Left lung (tissue), 4 donors: ENCODE measurements at regions not wholly inside any gene's neighbourhood (a gene's known extent, or its start where the extent isn't known, plus 50 kb on each side); places are given as distances from the start of the nearest gene placed in this dataset.
A peak's percentile ranks its signal among the peaks of the same experiment; 100 is the strongest.

Source experiments
- ATAC-seq: fragments of 200-7000 bp; cut with Tn5 transposase; one replicate; pipeline ENCODE4 v1.9.1; 2020; ENCODE audit warnings: moderate library complexity
- DNase-seq, 4 donors: peaks; one replicate each; pipeline ENCODE4 v3.0.0-alpha.2; 2013 to 2020
- H3K27ac ChIP-seq, 2 donors: fragments of 200-600 bp; sonication (generic) in 1 of 2; one replicate each; pipeline versions ENCODE4 v1.5.0 to v1.8.0; 2020 to 2021
- H3K27me3 ChIP-seq, 2 donors: fragments of 200-600 bp; sonication (generic) in 1 of 2; one replicate each; pipeline versions ENCODE4 v1.5.0 to v1.8.0; 2020 to 2021
- H3K36me3 ChIP-seq, 2 donors: fragments of 200-600 bp; sonication (generic) in 1 of 2; one replicate each; pipeline versions ENCODE4 v1.5.0 to v1.8.0; 2020 to 2021
- H3K4me1 ChIP-seq, 2 donors: fragments of 200-600 bp; one replicate each; pipeline ENCODE4 v1.8.0; 2021
- H3K4me3 ChIP-seq, 2 donors: fragments of 200-600 bp; sonication (generic) in 1 of 2; one replicate each; pipeline versions ENCODE4 v1.5.0 to v1.8.0; 2020 to 2021; ENCODE audit warnings: mild to moderate bottlenecking in 1 of 2
- H3K9me3 ChIP-seq, 2 donors: fragments of 200-600 bp; sonication (generic) in 1 of 2; one replicate each; pipeline versions ENCODE4 v1.5.0 to v1.8.0; 2020 to 2021
- intact Hi-C, 2 donors: fragments of 100-400 bp; cut with DNase I; formaldehyde crosslinking; loops; one replicate each; pipeline versions ENCODE4 v1.11.2 to v1.14.2; 2022
- TF ChIP-seq, protein P1 (sequence below), 2 donors: fragments of 200-600 bp; sonication (generic) in 1 of 2; IDR thresholded peaks; one replicate each; pipeline versions ENCODE4 v1.5.0 to v1.8.0; 2021; ENCODE audit warnings: antibody characterized with exemption in 2 of 2
- donor health status: DM: no; HTN: yes; CAD: no.
- donor health status: DM: no; HTN: no; CAD: no.

DNA sequence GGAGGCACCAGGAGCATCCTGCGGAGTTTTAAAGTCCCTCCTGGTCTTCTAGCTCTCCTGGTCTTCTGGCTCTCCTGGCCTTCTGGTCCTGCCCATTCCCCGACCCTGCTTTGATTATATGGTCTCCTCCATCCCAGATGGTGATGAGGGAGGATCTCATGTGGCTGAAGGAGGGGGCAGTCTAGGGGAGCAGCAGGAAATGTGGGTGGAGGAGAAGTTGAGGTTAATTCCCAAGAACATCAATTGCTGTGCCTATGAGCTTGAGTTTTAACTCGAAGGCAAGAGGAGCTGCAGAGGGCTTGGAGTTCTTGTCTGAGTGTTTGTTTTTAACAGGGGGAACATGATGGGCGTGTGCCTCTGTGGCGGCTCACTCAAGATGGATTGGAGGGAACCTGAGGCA lies 408.8 kb downstream of the MATN1 start:
- H3K4me1 ChIP-seq, result no peaks in the 10 kb centered on the region
- H3K27ac ChIP-seq, result no peak overlapping the region
- ATAC-seq (no peak), DNase-seq (no peak)
- no peaks in the 10 kb centered on the region for H3K36me3 ChIP-seq
- no peak overlapping the region for H3K4me3 ChIP-seq
- no peaks in the 10 kb centered on the region for H3K9me3 ChIP-seq
- intact Hi-C loops, result no loop called here
- TF ChIP-seq, protein P1, sequence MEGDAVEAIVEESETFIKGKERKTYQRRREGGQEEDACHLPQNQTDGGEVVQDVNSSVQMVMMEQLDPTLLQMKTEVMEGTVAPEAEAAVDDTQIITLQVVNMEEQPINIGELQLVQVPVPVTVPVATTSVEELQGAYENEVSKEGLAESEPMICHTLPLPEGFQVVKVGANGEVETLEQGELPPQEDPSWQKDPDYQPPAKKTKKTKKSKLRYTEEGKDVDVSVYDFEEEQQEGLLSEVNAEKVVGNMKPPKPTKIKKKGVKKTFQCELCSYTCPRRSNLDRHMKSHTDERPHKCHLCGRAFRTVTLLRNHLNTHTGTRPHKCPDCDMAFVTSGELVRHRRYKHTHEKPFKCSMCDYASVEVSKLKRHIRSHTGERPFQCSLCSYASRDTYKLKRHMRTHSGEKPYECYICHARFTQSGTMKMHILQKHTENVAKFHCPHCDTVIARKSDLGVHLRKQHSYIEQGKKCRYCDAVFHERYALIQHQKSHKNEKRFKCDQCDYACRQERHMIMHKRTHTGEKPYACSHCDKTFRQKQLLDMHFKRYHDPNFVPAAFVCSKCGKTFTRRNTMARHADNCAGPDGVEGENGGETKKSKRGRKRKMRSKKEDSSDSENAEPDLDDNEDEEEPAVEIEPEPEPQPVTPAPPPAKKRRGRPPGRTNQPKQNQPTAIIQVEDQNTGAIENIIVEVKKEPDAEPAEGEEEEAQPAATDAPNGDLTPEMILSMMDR (IDR thresholded peaks at IDR 0.05), result no peak
- peaks cover 0 to 71% of the 10 kb centered on the region in 2 donors for H3K27me3 ChIP-seq

DNA sequence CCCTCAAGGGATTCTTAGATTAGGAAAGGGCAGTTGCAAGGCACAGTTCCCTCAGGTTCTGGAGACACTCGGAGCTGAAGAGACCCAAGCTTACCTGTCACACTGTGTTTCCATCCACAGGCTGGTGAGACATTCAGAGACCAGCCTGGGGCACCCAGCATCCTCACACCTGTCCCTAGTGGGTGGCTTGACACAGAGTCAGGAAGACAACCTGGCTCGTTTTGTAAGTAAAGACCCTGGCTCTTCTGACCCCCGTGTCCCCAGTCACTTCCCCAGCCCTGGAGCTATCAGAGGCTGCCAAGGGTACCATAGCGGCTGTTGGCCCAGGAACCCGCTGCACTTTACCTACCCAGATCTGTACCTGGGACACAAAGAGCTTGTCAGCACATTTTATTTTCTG lies 409.8 kb downstream of the MATN1 start:
- no peak for DNase-seq
- intact Hi-C loops, result no loop called here
- H3K4me3 ChIP-seq, result no peak overlapping the region
- TF ChIP-seq, protein P1 (IDR thresholded peaks at IDR 0.05), result no peak
- no peak for ATAC-seq
- H3K27ac ChIP-seq, result no peak overlapping the region
- H3K4me1 ChIP-seq, result no peaks in the 10 kb centered on the region
- H3K36me3 ChIP-seq, result no peaks in the 10 kb centered on the region
- H3K27me3 ChIP-seq, result peaks cover 0 to 62% of the 10 kb centered on the region in 2 donors
- no peaks in the 10 kb centered on the region for H3K9me3 ChIP-seq

DNA sequence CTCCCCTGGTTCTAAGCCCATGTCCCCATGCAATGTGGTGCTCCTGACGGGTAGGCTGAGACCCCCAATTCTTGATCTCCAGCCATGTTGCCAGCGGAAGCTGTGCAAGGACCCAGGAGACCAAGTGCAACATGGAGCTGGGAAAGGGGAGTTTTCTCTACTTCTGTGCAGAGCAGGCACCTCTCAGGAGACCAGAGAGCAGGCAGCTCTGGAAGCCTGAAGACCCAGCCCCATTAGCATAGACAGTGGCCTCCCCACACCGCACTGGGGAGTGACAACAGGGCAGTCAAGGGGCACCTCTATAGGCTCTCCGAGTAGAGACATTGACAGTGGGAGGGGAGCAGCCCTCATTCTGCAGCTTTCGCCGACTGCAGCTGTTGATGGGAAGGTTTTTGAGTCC lies 410.2 kb downstream of the MATN1 start:
- no peak for DNase-seq
- intact Hi-C loops, result no loop called here
- Histone ChIP-seq H3K9me3 (no peaks in the 10 kb centered on the region), H3K27me3 (peaks cover 0 to 62% of the 10 kb centered on the region in 2 donors), H3K27ac (no peak overlapping the region), H3K4me3 (no peak overlapping the region), H3K36me3 (no peaks in the 10 kb centered on the region), H3K4me1 (no peaks in the 10 kb centered on the region)
- ATAC-seq, result no peak
- TF ChIP-seq, protein P1 (IDR thresholded peaks at IDR 0.05), result no peak

DNA sequence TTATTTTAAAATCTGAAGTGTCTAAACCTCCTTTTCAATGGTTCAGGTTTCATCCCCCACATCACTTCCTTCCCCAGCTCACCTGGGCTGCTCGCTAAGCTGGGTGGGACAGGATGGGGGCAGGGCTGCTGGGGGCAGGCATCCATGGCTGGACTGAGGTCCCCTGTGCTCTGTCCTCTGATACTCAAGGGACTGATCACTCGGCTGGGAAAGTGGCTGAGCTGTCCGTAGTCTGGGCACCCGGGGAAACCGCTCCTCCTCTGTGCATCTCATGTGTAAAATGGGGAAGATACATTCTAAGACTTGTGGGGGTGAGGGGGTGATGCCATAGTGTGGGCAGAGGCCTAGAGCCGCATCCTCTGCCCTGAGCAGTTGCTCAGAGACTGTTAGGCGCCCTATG lies 411.2 kb downstream of the MATN1 start:
- Histone ChIP-seq H3K27ac (no peak overlapping the region), H3K36me3 (no peaks in the 10 kb centered on the region), H3K9me3 (no peaks in the 10 kb centered on the region), H3K4me3 (no peak overlapping the region), H3K27me3 (peaks cover 0 to 62% of the 10 kb centered on the region in 2 donors), H3K4me1 (no peaks in the 10 kb centered on the region)
- no peak for ATAC-seq
- intact Hi-C loops, result no loop called here
- DNase-seq, result peak in 1 of 4 donors; percentile 6
- TF ChIP-seq, protein P1 (IDR thresholded peaks at IDR 0.05), result no peak

DNA sequence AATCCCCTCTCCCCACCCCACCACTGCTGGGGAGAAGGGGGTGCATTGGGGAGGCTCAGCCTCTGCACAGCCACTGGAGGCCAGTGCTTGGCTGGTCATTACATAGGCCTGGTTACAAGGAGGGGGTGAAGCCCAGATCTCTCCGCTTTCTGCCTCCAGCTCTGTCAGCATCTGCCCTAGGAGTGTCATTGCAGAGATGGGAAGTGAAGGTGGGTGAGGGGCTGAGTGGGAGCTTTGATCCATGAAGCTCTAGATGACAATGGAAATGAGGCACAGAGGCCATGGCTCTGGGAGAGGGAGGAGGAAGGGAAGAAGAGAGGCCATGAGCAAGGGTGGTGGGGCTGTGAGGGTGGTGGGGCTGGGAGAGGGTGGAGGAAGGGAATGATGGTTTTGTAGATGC lies 411.6 kb downstream of the MATN1 start:
- Histone ChIP-seq H3K9me3 (no peaks in the 10 kb centered on the region), H3K4me1 (no peaks in the 10 kb centered on the region), H3K27ac (no peak overlapping the region), H3K36me3 (no peaks in the 10 kb centered on the region), H3K27me3 (peaks cover 0 to 65% of the 10 kb centered on the region in 2 donors), H3K4me3 (no peak overlapping the region)
- DNase-seq (peak in 1 of 4 donors; percentile 1), ATAC-seq (no peak)
- TF ChIP-seq, protein P1 (IDR thresholded peaks at IDR 0.05), result no peak
- intact Hi-C loops, result no loop called here
